ENCODE measurements at regions not wholly inside any gene's neighbourhood (a gene's known extent, or its start where the extent isn't known, plus 50 kb on each side); places are given as distances from the start of the nearest gene placed in this dataset.

DNA sequence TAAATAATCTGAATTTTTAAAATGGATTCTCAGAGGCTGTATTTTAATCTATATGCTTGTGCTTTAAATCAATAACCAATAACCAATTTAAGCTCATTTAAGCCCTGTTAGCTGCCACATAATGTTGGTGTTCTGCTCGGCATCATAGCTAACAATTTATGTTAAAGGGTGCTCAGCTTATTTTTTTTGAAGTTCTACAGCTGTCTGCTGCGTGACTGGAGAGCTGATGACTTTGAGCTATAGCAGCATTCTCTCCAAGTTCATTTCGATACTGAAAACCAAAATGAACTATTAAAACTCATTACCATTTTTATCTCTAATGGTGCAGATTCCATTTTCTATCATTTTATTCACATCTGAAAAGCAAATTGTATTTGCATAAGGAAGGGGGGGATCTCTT lies 357.8 kb downstream of the AJAP1 start:
- H3K27ac ChIP-seq (ENCODE audit: low read depth in 1 of 2, low read length in 2 of 2) = no peak overlapping the region
- peaks cover 0 to 3% (median 0%) of the 10 kb centered on the region in 4 donors for H3K27me3 ChIP-seq (ENCODE audit: control insufficient read depth in 4 of 4, insufficient read depth in 4 of 4, low read length in 3 of 4)
- H3K9ac ChIP-seq (ENCODE audit: low read depth in 1 of 2, low read length in 2 of 2) = no peak overlapping the region
- WGBS = 76% methylated on average over 3 of the region's 3 CpGs
- no peaks in the 10 kb centered on the region for H3K4me1 ChIP-seq (ENCODE audit: control insufficient read depth in 4 of 4, insufficient read depth in 4 of 4, low read length in 3 of 4)
- no peak for DNase-seq (ENCODE audit: low spot score)
- no peaks in the 10 kb centered on the region for H3K36me3 ChIP-seq (ENCODE audit: control insufficient read depth in 4 of 4, insufficient read depth in 3 of 4, low read depth in 1 of 4, low read length in 3 of 4)
- no peak overlapping the region for H3K4me3 ChIP-seq (ENCODE audit: low read depth in 1 of 3, low read length in 3 of 3)
- H3K9me3 ChIP-seq (ENCODE audit: control insufficient read depth in 4 of 4, low read length in 3 of 4) = no peaks in the 10 kb centered on the region
- TF ChIP-seq FOXA2 (IDR thresholded peaks at IDR 0.05) (no peak), FOXA1 (IDR thresholded peaks at IDR 0.05) (no peak), HNF4G (IDR thresholded peaks at IDR 0.05) (no peak), YY1 (IDR thresholded peaks at IDR 0.05) (no peak), MAX (IDR thresholded peaks at IDR 0.05) (no peak), EGR1 (IDR thresholded peaks at IDR 0.05; ENCODE audit: low read depth in 2 of 2) (no peak), SP1 (IDR thresholded peaks at IDR 0.05) (no peak), RXRA (IDR thresholded peaks at IDR 0.05) (no peak), GABPA (IDR thresholded peaks at IDR 0.05 in 1 of 2, conservative IDR thresholded peaks at IDR 0.05 in 1 of 2) (no peak)
- TF ChIP-seq, protein P1, sequence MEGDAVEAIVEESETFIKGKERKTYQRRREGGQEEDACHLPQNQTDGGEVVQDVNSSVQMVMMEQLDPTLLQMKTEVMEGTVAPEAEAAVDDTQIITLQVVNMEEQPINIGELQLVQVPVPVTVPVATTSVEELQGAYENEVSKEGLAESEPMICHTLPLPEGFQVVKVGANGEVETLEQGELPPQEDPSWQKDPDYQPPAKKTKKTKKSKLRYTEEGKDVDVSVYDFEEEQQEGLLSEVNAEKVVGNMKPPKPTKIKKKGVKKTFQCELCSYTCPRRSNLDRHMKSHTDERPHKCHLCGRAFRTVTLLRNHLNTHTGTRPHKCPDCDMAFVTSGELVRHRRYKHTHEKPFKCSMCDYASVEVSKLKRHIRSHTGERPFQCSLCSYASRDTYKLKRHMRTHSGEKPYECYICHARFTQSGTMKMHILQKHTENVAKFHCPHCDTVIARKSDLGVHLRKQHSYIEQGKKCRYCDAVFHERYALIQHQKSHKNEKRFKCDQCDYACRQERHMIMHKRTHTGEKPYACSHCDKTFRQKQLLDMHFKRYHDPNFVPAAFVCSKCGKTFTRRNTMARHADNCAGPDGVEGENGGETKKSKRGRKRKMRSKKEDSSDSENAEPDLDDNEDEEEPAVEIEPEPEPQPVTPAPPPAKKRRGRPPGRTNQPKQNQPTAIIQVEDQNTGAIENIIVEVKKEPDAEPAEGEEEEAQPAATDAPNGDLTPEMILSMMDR (IDR thresholded peaks at IDR 0.05; ENCODE audit: low read depth, low read length, missing input control) = no peak
- TF ChIP-seq, protein P2, sequence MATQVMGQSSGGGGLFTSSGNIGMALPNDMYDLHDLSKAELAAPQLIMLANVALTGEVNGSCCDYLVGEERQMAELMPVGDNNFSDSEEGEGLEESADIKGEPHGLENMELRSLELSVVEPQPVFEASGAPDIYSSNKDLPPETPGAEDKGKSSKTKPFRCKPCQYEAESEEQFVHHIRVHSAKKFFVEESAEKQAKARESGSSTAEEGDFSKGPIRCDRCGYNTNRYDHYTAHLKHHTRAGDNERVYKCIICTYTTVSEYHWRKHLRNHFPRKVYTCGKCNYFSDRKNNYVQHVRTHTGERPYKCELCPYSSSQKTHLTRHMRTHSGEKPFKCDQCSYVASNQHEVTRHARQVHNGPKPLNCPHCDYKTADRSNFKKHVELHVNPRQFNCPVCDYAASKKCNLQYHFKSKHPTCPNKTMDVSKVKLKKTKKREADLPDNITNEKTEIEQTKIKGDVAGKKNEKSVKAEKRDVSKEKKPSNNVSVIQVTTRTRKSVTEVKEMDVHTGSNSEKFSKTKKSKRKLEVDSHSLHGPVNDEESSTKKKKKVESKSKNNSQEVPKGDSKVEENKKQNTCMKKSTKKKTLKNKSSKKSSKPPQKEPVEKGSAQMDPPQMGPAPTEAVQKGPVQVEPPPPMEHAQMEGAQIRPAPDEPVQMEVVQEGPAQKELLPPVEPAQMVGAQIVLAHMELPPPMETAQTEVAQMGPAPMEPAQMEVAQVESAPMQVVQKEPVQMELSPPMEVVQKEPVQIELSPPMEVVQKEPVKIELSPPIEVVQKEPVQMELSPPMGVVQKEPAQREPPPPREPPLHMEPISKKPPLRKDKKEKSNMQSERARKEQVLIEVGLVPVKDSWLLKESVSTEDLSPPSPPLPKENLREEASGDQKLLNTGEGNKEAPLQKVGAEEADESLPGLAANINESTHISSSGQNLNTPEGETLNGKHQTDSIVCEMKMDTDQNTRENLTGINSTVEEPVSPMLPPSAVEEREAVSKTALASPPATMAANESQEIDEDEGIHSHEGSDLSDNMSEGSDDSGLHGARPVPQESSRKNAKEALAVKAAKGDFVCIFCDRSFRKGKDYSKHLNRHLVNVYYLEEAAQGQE (IDR thresholded peaks at IDR 0.05) = no peak

DNA sequence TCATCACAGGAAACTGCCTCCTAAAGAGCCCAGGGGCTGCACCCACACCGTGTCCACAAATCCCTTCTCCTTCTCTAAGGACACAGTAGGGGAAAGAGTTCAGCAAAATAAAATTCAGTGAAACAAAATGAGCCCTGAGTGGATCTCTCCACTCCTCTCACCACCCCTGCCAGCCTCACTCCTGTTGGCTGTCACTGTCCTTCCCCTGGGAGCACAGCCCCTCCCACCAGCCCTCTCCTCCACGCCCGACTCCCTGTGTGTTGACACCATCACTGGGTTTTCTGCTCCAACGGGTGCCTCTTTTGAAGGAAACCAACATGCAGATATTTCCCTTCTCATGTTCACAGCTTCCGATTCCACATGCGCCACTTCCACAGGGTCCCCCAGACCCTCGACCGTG lies 356.2 kb downstream of the AJAP1 start:
- 67% methylated on average over 8 of the region's 8 CpGs for WGBS
- no peaks in the 10 kb centered on the region for H3K4me1 ChIP-seq (ENCODE audit: control insufficient read depth in 4 of 4, insufficient read depth in 4 of 4, low read length in 3 of 4)
- no peak overlapping the region for H3K4me3 ChIP-seq (ENCODE audit: low read depth in 1 of 3, low read length in 3 of 3)
- H3K36me3 ChIP-seq (ENCODE audit: control insufficient read depth in 4 of 4, insufficient read depth in 3 of 4, low read depth in 1 of 4, low read length in 3 of 4) = no peaks in the 10 kb centered on the region
- H3K27ac ChIP-seq (ENCODE audit: low read depth in 1 of 2, low read length in 2 of 2) = no peak overlapping the region
- peaks cover 0 to 3% (median 0%) of the 10 kb centered on the region in 4 donors for H3K27me3 ChIP-seq (ENCODE audit: control insufficient read depth in 4 of 4, insufficient read depth in 4 of 4, low read length in 3 of 4)
- no peak overlapping the region for H3K9ac ChIP-seq (ENCODE audit: low read depth in 1 of 2, low read length in 2 of 2)
- no peaks in the 10 kb centered on the region for H3K9me3 ChIP-seq (ENCODE audit: control insufficient read depth in 4 of 4, low read length in 3 of 4)
- no peak for DNase-seq (ENCODE audit: low spot score)
- TF ChIP-seq SP1 (IDR thresholded peaks at IDR 0.05) = no peak
- no peak for TF ChIP-seq NR2F2 (IDR thresholded peaks at IDR 0.05)
- TF ChIP-seq ZBTB33 (IDR thresholded peaks at IDR 0.05) = no peak
- TF ChIP-seq RAD21 (IDR thresholded peaks at IDR 0.05) = no peak
- TF ChIP-seq TAF1 (conservative IDR thresholded peaks at IDR 0.05) = no peak
- no peak for TF ChIP-seq MAX (IDR thresholded peaks at IDR 0.05)
- TF ChIP-seq, protein P2 (IDR thresholded peaks at IDR 0.05) = no peak
- TF ChIP-seq JUND (IDR thresholded peaks at IDR 0.05) = no peak
